Cardiac muscle cell (in vitro differentiated cells and primary cell): ENCODE measurements at regions not wholly inside any gene's neighbourhood (a gene's known extent, or its start where the extent isn't known, plus 50 kb on each side); places are given as distances from the start of the nearest gene placed in this dataset.

ENCODE experiments used
- DNase-seq, 2 donors: peaks; one replicate each; pipeline versions ENCODE4 v3.0.0 to v3.0.0-alpha.2; 2010 to 2017; ENCODE audit warnings: low read depth in 1 of 2, low spot score in 1 of 2
- H3K27ac ChIP-seq: fragments of 200-600 bp; sonication (generic); 2 replicates; pipeline ENCODE4 v1.5.1; 2016
- H3K27me3 ChIP-seq: fragments of 200-600 bp; sonication (generic); 2 replicates; pipeline ENCODE4 v1.6.0; 2016; ENCODE audit warnings: control low read depth
- H3K36me3 ChIP-seq: fragments of 200-600 bp; sonication (generic); 2 replicates; pipeline ENCODE4 v1.5.1; 2016; ENCODE audit warnings: control low read depth
- H3K4me1 ChIP-seq: fragments of 200-600 bp; sonication (generic); 2 replicates; pipeline ENCODE4 v1.8.1; 2017; ENCODE audit warnings: low read depth, mild to moderate bottlenecking, mixed run types
- H3K4me3 ChIP-seq: fragments of 200-600 bp; sonication (generic); 2 replicates; pipeline ENCODE4 v1.5.1; 2016; ENCODE audit warnings: mild to moderate bottlenecking
- H3K9me3 ChIP-seq: fragments of 200-600 bp; sonication (generic); 2 replicates; pipeline ENCODE4 v1.5.1; 2017; ENCODE audit warnings: low read depth, mild to moderate bottlenecking, control low read depth
- CTCF ChIP-seq: IDR thresholded peaks from 2 replicates; pipeline ENCODE4 v1.5.1; 2012; ENCODE audit warnings: low read depth, mild to moderate bottlenecking, low read length

- no peaks in the 10 kb centered on the region for H3K36me3 ChIP-seq
- no peak overlapping the region for H3K27ac ChIP-seq
- no peak for DNase-seq
- H3K27me3 ChIP-seq: no peaks in the 10 kb centered on the region
- H3K4me1 ChIP-seq: no peaks in the 10 kb centered on the region
- H3K9me3 ChIP-seq: no peaks in the 10 kb centered on the region
- no peak for TF ChIP-seq CTCF
- H3K4me3 ChIP-seq: no peak overlapping the region
Observed at GRCh38 chr18:76736309-76736708, 86.0 kb upstream of the ZNF236 start.

GRCh38 chr18:76730901-76731300 lies 91.5 kb upstream of the ZNF236 start:
- Histone ChIP-seq H3K27ac (no peak overlapping the region), H3K36me3 (no peaks in the 10 kb centered on the region), H3K4me1 (no peaks in the 10 kb centered on the region), H3K9me3 (no peaks in the 10 kb centered on the region), H3K4me3 (no peak overlapping the region), H3K27me3 (no peaks in the 10 kb centered on the region)
- no peak for TF ChIP-seq CTCF
- no peak for DNase-seq

GRCh38 chr18:76727589-76727988 lies 94.8 kb upstream of the ZNF236 start:
- no peaks in the 10 kb centered on the region for H3K4me1 ChIP-seq
- TF ChIP-seq CTCF: no peak

GRCh38 chr18:76725445-76725844 lies 96.9 kb upstream of the ZNF236 start:
- no peaks in the 10 kb centered on the region for H3K36me3 ChIP-seq
- no peaks in the 10 kb centered on the region for H3K27me3 ChIP-seq
- no peak for DNase-seq
- H3K4me1 ChIP-seq: no peaks in the 10 kb centered on the region
- H3K9me3 ChIP-seq: no peaks in the 10 kb centered on the region
- no peak for TF ChIP-seq CTCF
- no peak overlapping the region for H3K27ac ChIP-seq
- H3K4me3 ChIP-seq: no peak overlapping the region

More at GRCh38 chr18:76727589-76727988, 94.8 kb upstream of the ZNF236 start:
- Histone ChIP-seq H3K27me3 (no peaks in the 10 kb centered on the region), H3K9me3 (no peaks in the 10 kb centered on the region), H3K36me3 (no peaks in the 10 kb centered on the region), H3K4me3 (no peak overlapping the region), H3K27ac (no peak overlapping the region)
- DNase-seq: no peak

- Histone ChIP-seq H3K4me1 (no peaks in the 10 kb centered on the region), H3K4me3 (no peak overlapping the region), H3K9me3 (no peaks in the 10 kb centered on the region), H3K36me3 (no peaks in the 10 kb centered on the region), H3K27me3 (no peaks in the 10 kb centered on the region), H3K27ac (no peak overlapping the region)
- TF ChIP-seq CTCF: no peak
- DNase-seq: no peak
Observed at GRCh38 chr18:76722224-76723061, 99.9 kb upstream of the ZNF236 start.
